ENCODE measurements at regions not wholly inside any gene's neighbourhood (a gene's known extent, or its start where the extent isn't known, plus 50 kb on each side); places are given as distances from the start of the nearest gene placed in this dataset.

- TF ChIP-seq, protein P1, sequence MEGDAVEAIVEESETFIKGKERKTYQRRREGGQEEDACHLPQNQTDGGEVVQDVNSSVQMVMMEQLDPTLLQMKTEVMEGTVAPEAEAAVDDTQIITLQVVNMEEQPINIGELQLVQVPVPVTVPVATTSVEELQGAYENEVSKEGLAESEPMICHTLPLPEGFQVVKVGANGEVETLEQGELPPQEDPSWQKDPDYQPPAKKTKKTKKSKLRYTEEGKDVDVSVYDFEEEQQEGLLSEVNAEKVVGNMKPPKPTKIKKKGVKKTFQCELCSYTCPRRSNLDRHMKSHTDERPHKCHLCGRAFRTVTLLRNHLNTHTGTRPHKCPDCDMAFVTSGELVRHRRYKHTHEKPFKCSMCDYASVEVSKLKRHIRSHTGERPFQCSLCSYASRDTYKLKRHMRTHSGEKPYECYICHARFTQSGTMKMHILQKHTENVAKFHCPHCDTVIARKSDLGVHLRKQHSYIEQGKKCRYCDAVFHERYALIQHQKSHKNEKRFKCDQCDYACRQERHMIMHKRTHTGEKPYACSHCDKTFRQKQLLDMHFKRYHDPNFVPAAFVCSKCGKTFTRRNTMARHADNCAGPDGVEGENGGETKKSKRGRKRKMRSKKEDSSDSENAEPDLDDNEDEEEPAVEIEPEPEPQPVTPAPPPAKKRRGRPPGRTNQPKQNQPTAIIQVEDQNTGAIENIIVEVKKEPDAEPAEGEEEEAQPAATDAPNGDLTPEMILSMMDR (IDR thresholded peaks at IDR 0.05), result no peak
- TF ChIP-seq POLR2A (IDR thresholded peaks at IDR 0.05) (no peak), POLR2AphosphoS5 (IDR thresholded peaks at IDR 0.05) (no peak)
These were observed 438.3 kb downstream of the CD109 start for GRCh38 chr6:74134327-74134726.
